ENCODE measurements at regions not wholly inside any gene's neighbourhood (a gene's known extent, or its start where the extent isn't known, plus 50 kb on each side); places are given as distances from the start of the nearest gene placed in this dataset.

- TF ChIP-seq CTCF (IDR thresholded peaks at IDR 0.05; ENCODE audit: poor library complexity, severe bottlenecking) (no peak), RAD21 (conservative IDR thresholded peaks at IDR 0.05) (no peak), EZH2 (IDR thresholded peaks at IDR 0.05; ENCODE audit: borderline replicate concordance, insufficient read depth, low read length, poor library complexity, severe bottlenecking) (no peak), TAF1 (IDR thresholded peaks at IDR 0.05; ENCODE audit: low read depth) (no peak), SMC3 (conservative IDR thresholded peaks at IDR 0.05; ENCODE audit: poor library complexity) (no peak)
These were observed 343.9 kb upstream of the DNAJC19 start for GRCh38 chr3:181333394-181333793.

Measured in neural cell (in vitro differentiated cells).